GM12878 (cell line): ENCODE measurements at regions not wholly inside any gene's neighbourhood (a gene's known extent, or its start where the extent isn't known, plus 50 kb on each side); places are given as distances from the start of the nearest gene placed in this dataset.

Experiments
- ATAC-seq: fragments of 200-7000 bp; cut with Tn5 transposase; 3 replicates; pipeline ENCODE4 v1.9.1; 2020; ENCODE audit warnings: mild to moderate bottlenecking, moderate library complexity
- BruUV-seq: library from RNA; stranded (reverse); fragments of 400-500 nt; replicated peaks from 2 replicates; lab custom pipeline; 2021; lab: Mats Ljungman, UMichigan
- CTCF ChIA-PET: fragments of 300-600 bp; sonication (Branson Sonifier 250); formaldehyde crosslinking; extraction: SDS; loops from one replicate; lab custom pipeline; 2021; ENCODE audit warnings: inconsistent platforms; lab: Yijun Ruan, JAX
- POLR2A ChIA-PET: fragments of 350-600 bp; formaldehyde crosslinking; extraction: SDS; loops from one replicate; lab custom pipeline; 2021; ENCODE audit warnings: inconsistent platforms; lab: Charles Lee
- RAD21 ChIA-PET: fragments of 300-600 bp; sonication (Branson Sonifier 250); formaldehyde crosslinking; loops from one replicate; lab custom pipeline; 2023; ENCODE audit warnings: antibody characterized with exemption; ENCODE audit not compliant: unreplicated experiment; lab: Charles Lee
- SMC1A ChIA-PET: fragments of 300-600 bp; sonication (Branson Sonifier 250); formaldehyde crosslinking; loops from one replicate; lab custom pipeline; 2023; ENCODE audit not compliant: unreplicated experiment, uncharacterized antibody; lab: Charles Lee
- DNase-seq: peaks from one replicate; pipeline ENCODE4 v3.0.0-alpha.2; 2011; ENCODE audit warnings: low read depth, low spot score
- FAIRE-seq: peaks from 3 replicates; lab custom pipeline; 2011; peaks lifted over from hg19 to GRCh38; lab: Jason Lieb, UNC
- H2AFZ ChIP-seq: 2 replicates; pipeline ENCODE4 v1.6.0; 2011; ENCODE audit warnings: low read depth, low read length, control low read depth; ENCODE audit not compliant: control insufficient read depth
- H3K27ac ChIP-seq: 2 replicates; pipeline ENCODE4 v1.5.1; 2011; ENCODE audit warnings: control low read depth; ENCODE audit not compliant: control insufficient read depth, insufficient read depth
- H3K27me3 ChIP-seq, 2 experiments: replicated peaks in 1 of 2; 2 replicates each; pipeline versions ENCODE4 v1.6.0 to v1.6.1; 2011; ENCODE audit warnings: low read length in 1 of 2; ENCODE audit not compliant: control insufficient read depth in 2 of 2, insufficient read depth in 2 of 2
- H3K36me3 ChIP-seq, 2 experiments: 2 replicates each; pipeline ENCODE4 v1.5.1; 2011; ENCODE audit warnings: low read length in 1 of 2; ENCODE audit not compliant: control insufficient read depth in 2 of 2, insufficient read depth in 2 of 2
- H3K4me1 ChIP-seq: 2 replicates; pipeline ENCODE4 v1.6.1; 2011; ENCODE audit warnings: mild to moderate bottlenecking, low read length, moderate library complexity, mixed read lengths; ENCODE audit not compliant: control insufficient read depth, insufficient read depth
- H3K4me2 ChIP-seq: 2 replicates; pipeline ENCODE4 v1.6.0; 2011; ENCODE audit warnings: control low read depth; ENCODE audit not compliant: control insufficient read depth, insufficient read depth
- H3K4me3 ChIP-seq: fragments of 200-600 bp; sonication (generic); 2 replicates; pipeline ENCODE4 v1.5.1; 2016
- H3K79me2 ChIP-seq: 2 replicates; pipeline ENCODE4 v1.6.0; 2011; ENCODE audit warnings: low read length; ENCODE audit not compliant: control insufficient read depth, insufficient read depth
- H3K9ac ChIP-seq: 2 replicates; pipeline ENCODE4 v1.8.0; 2011; ENCODE audit warnings: low read length, control low read depth, mixed read lengths; ENCODE audit not compliant: control insufficient read depth, insufficient read depth
- H3K9me3 ChIP-seq: replicated peaks from 3 replicates; pipeline ENCODE4 v1.5.1; 2011; ENCODE audit warnings: mild to moderate bottlenecking, low read length; ENCODE audit not compliant: control insufficient read depth, insufficient read depth
- H4K20me1 ChIP-seq: 2 replicates; pipeline ENCODE4 v1.6.0; 2011; ENCODE audit not compliant: control insufficient read depth, insufficient read depth
- BCL3 ChIP-seq: IDR thresholded peaks from 2 replicates; pipeline ENCODE4 v1.6.1; 2011; ENCODE audit warnings: borderline replicate concordance, low read depth, mild to moderate bottlenecking, moderate library complexity, low read length; ENCODE audit not compliant: insufficient read depth, poor library complexity, severe bottlenecking
- BRCA1 ChIP-seq: IDR thresholded peaks from 2 replicates; pipeline ENCODE4 v1.6.1; 2011; ENCODE audit warnings: low read depth, low read length, improper control_type of control experiment
- CBX3 ChIP-seq: fragments of 200-600 bp; sonication (generic); IDR thresholded peaks from 2 replicates; pipeline ENCODE4 v1.6.1; 2016; ENCODE audit warnings: low read depth, borderline replicate concordance
- ETV6 ChIP-seq, 2 experiments: fragments of 450-650 bp in 1 of 2; IDR thresholded peaks in 1 of 2; conservative IDR thresholded peaks in 1 of 2; 2 replicates each; pipeline ENCODE4 v1.6.1; 2014; ENCODE audit warnings: antibody characterized with exemption in 1 of 2, borderline replicate concordance in 1 of 2, low read depth in 1 of 2, mild to moderate bottlenecking in 1 of 2, moderate library complexity in 1 of 2
- FOXK2 ChIP-seq: fragments of 450-650 bp; IDR thresholded peaks from 2 replicates; pipeline ENCODE4 v1.6.1; 2017; ENCODE audit warnings: mild to moderate bottlenecking, moderate library complexity
- KDM1A ChIP-seq: fragments of 200-600 bp; sonication (generic); IDR thresholded peaks from 2 replicates; pipeline ENCODE4 v1.6.1; 2016; ENCODE audit warnings: borderline replicate concordance
- PAX8 ChIP-seq: fragments of 450-650 bp; IDR thresholded peaks from 2 replicates; pipeline ENCODE4 v1.6.1; 2017; ENCODE audit warnings: mild to moderate bottlenecking, moderate library complexity
- RCOR1 ChIP-seq: conservative IDR thresholded peaks from 2 replicates; pipeline ENCODE4 v1.6.1; 2012; ENCODE audit warnings: low read depth, low read length, improper control_type of control experiment
- SREBF2 ChIP-seq: IDR thresholded peaks from 2 replicates; pipeline ENCODE4 v1.6.1; 2012; ENCODE audit warnings: mild to moderate bottlenecking, low read length
- SUPT20H ChIP-seq: IDR thresholded peaks from 2 replicates; pipeline ENCODE4 v1.6.1; 2011; ENCODE audit warnings: low read depth, mild to moderate bottlenecking, low read length, moderate library complexity, borderline replicate concordance; ENCODE audit not compliant: control insufficient read depth
- ZNF217 ChIP-seq: fragments of 450-650 bp; IDR thresholded peaks from 2 replicates; pipeline ENCODE4 v1.6.1; 2017; ENCODE audit warnings: antibody characterized with exemption, mild to moderate bottlenecking
- ZNF622 ChIP-seq: fragments of 450-650 bp; IDR thresholded peaks from 2 replicates; pipeline ENCODE4 v1.6.1; 2017; ENCODE audit warnings: mild to moderate bottlenecking, inconsistent platforms
- WGBS: methylation state at CpG from one replicate; pipeline ENCODE4 v1.1.6; 2016; ENCODE audit warnings: low lambda C conversion rate; ENCODE audit not compliant: insufficient replicate concordance, insufficient coverage; ENCODE audit errors: missing lambda C conversion rate; 5-methylcytosine and 5-hydroxymethylcytosine counted together
- in situ Hi-C: fragments of 300-500 bp; cut with MboI; formaldehyde crosslinking; loops from 9 replicates; pipeline ENCODE4 v1.14.3; 2018; ENCODE audit warnings: mixed read lengths
- intact Hi-C: fragments of 100-400 bp; cut with micrococcal nuclease; formaldehyde crosslinking; loops from one replicate; pipeline ENCODE4 v1.14.2; 2022; ENCODE audit not compliant: unreplicated experiment

DNA sequence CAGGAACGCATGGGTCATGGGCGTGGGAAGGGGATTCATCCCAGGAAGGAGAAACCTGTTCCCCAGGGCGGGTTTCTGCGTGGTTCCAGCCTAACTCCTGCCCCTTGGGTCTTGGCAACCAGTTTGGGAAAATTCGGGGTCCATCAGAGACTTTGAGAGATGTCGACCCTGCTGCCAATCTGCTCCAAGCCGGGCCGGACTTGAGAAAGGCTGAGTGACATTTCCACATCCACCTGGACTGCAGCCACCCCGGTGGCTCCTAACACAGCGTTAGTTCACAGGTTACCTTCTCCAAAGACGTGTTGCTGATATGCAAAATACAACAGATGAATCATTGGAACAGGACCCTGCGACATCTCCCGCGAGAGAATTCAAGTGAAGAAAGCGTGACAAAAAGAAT, 627.2 kb downstream of the IRX1 start:
- H3K27me3 ChIP-seq, result no peaks in the 10 kb centered on the region
- FAIRE-seq, result no peak
- H2AFZ ChIP-seq, result no peak overlapping the region
- TF ChIP-seq KDM1A, result no peak
- TF ChIP-seq, all 136 proteins: peak for 0
- no peaks in the 10 kb centered on the region for H3K4me1 ChIP-seq
- ChIA-PET RAD21 (no interaction called here), POLR2A (no interaction called here), SMC1A (no interaction called here), CTCF (no interaction called here)
- WGBS, result 34% methylated on average over 15 of the region's 15 CpGs
- H4K20me1 ChIP-seq, result no peaks in the 10 kb centered on the region
- DNase-seq (no peak), ATAC-seq (no peak)
- intact Hi-C loops, result no loop called here
- BruUV-seq, result no TSS peak
- in situ Hi-C loops, result no loop called here
- no peaks in the 10 kb centered on the region for H3K79me2 ChIP-seq
- no peaks in the 10 kb centered on the region; the same call in 2 of the 3 replicates for H3K9me3 ChIP-seq
- no peaks in the 10 kb centered on the region for H3K36me3 ChIP-seq
- H3K27ac ChIP-seq, result no peak overlapping the region
- no peak overlapping the region for H3K9ac ChIP-seq
- H3K4me2 ChIP-seq, result no peak overlapping the region
- H3K4me3 ChIP-seq, result no peak overlapping the region

GRCh38 chr5:4225741-4226140, 630.1 kb downstream of the IRX1 start:
- BruUV-seq, result no TSS peak
- ChIA-PET RAD21 (no interaction called here), POLR2A (no interaction called here), SMC1A (no interaction called here), CTCF (no interaction called here)
- no peak overlapping the region for H3K9ac ChIP-seq
- H3K36me3 ChIP-seq, result no peaks in the 10 kb centered on the region
- H3K4me2 ChIP-seq, result no peak overlapping the region
- H3K9me3 ChIP-seq, result no peaks in the 10 kb centered on the region; the same call in 2 of the 3 replicates
- DNase-seq (no peak), FAIRE-seq (no peak), ATAC-seq (no peak)
- no peak overlapping the region for H2AFZ ChIP-seq
- intact Hi-C loops (no loop called here), in situ Hi-C loops (no loop called here)
- no peaks in the 10 kb centered on the region for H4K20me1 ChIP-seq
- no peaks in the 10 kb centered on the region for H3K4me1 ChIP-seq
- no peaks in the 10 kb centered on the region for H3K27me3 ChIP-seq
- no peak for TF ChIP-seq ZNF217
- no peak for TF ChIP-seq CBX3
- TF ChIP-seq BCL3, result no peak
- no peak for TF ChIP-seq ETV6 (conservative IDR thresholded peaks at IDR 0.05 in 1 of 2, IDR thresholded peaks at IDR 0.05 in 1 of 2; ENCODE audit: borderline replicate concordance in 1 of 2, low read depth in 1 of 2)
- TF ChIP-seq BRCA1, result no peak
- TF ChIP-seq FOXK2, result no peak
- no peak for TF ChIP-seq ZNF622
- no peak for TF ChIP-seq SUPT20H
- TF ChIP-seq RCOR1, result no peak
- no peak for TF ChIP-seq SREBF2
- no peak for TF ChIP-seq PAX8
- WGBS, result 24% methylated on average over 5 of the region's 5 CpGs
- no peak overlapping the region for H3K27ac ChIP-seq
- H3K79me2 ChIP-seq, result no peaks in the 10 kb centered on the region
- no peak overlapping the region for H3K4me3 ChIP-seq
